Stimulated activated CD4-positive, alpha-beta T cell treated with anti-CD3 and anti-CD28 coated beads, Interleukin-12 subunit alpha, Interleukin-12 subunit beta, amount 100 ng/mL, for 48 hours (primary cell): ENCODE measurements at regions not wholly inside any gene's neighbourhood (a gene's known extent, or its start where the extent isn't known, plus 50 kb on each side); places are given as distances from the start of the nearest gene placed in this dataset.

ENCODE experiments used
- DNase-seq, 3 donors: peaks; one replicate each; pipeline ENCODE4 v3.0.0-alpha.2; 2020; ENCODE audit warnings: low read depth in 2 of 3, low spot score in 1 of 3

- DNase-seq, result no peak
These were observed 451.5 kb upstream of the FAT3 start for GRCh38 chr11:91773090-91773489.

GRCh38 chr11:91771961-91772360 is 452.7 kb upstream of the FAT3 start:
- no peak for DNase-seq

DNA sequence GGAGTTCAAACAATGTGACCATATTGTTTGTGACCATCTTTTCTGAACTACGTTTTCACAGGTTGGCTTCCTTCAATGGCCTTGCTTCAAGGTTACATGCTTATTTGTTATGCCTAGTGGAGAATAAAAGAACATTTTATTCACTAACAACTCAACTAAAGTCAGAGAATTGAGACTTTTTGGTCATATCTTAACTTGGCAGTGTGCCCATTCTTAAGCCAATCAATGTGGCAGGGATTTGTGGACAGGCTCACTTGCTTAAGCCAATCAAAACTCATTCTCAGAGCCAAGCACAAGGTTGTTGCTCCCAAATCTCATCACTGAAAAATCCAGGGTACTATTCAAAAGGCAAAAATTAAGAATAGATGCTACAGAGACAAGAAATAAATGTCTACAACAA is 455.8 kb upstream of the FAT3 start:
- DNase-seq, result no peak

- DNase-seq, result no peak
These were observed 461.3 kb upstream of the FAT3 start for GRCh38 chr11:91763331-91763730.

DNA sequence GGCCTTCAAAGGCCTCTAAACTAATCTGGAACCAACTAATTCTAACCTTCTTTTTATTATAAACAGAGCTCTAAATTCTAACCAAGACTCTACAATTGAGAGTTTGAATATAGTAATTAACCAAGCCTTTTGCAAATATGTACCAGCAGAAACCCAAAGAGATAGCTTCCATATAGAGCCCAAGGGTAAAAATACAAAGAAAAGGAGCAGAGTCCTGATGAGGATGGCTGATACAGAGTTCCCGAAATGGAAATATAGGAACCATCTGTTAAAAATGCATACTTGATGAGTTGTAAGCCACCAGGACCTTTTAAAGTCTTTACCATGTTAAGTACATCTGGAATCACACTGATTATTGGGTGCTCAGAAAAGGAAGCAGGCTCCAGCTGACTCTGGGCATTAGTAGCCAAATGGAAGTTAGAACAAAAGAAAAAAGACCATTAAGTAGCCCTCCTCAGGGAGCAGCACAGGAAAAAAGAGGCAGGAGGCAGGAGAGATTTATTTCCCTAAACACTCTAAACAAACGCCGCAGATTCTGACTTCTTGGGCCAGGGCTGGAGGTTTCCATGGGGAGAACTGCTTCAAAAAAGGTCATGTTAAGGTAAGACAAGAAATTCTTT is 463.1 kb upstream of the FAT3 start:
- DNase-seq, result no peak

DNA sequence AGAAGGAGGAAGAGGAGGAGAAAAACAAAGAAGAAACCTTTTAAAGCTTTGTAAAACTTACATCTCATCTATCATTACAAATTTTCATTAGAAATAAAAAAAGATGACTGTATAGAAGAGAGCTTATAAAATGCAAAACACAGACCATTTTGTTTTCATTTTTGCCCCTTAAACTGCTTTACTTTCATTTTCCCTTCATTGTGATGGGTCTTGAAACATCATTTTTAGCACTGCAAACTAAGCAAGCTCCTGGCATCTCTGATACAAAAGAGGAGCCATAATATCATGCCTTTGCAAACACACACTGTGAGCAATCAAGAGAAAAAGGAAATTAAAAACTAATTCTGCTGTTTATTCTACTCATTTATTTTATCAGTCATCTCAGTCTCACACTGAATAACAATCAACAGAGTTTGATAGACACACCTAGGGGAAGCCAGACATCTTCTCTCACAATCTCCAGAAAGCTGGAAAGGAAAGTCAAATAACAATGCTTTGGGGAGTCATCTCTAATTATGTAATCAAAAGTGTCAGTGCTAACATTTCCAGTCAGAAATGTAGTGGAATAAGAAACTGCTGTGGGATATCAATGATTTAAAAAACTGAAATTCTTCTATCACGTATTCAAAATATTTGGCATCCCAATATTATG is 467.7 kb upstream of the FAT3 start:
- DNase-seq, result no peak

- DNase-seq, result no peak
These were observed 468.5 kb upstream of the FAT3 start for GRCh38 chr11:91755951-91756707.

DNA sequence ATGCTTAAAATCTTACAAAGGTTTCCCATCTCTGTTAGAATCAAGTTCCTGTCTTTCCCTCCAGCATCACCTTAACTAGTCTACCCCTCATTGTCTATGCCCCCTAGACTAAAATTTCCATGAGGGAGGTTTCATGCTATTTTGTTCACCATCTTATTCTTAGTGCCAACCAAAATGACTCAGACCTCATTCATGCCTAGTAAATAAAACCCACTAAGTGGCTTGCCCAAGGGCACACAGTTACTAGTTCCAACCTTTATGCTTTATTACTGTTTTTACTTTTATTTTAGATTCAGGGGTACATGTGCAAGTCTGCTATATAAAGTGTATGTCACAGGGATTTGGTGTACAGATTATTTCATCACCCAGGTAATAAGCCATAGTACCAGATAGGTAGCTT is 469.1 kb upstream of the FAT3 start:
- no peak for DNase-seq

DNA sequence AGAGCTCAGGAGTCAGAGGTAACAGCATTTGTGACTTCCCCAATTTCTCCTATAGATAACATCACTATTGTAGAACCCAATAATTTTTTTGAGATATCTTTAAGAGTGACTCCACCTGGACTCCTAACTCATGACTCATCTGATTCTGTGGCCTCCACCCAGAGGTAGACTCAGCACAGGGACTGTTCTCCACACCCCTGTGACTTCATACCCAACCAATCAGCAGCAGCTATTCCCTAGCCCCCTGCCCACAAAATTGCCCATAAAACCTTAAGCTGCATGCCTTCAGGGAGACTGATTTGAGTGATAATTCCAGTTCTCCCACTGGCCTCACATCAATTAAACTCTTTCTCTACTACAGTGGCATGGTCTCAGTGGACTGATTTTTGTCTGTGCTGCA is 475.4 kb upstream of the FAT3 start:
- no peak for DNase-seq

DNA sequence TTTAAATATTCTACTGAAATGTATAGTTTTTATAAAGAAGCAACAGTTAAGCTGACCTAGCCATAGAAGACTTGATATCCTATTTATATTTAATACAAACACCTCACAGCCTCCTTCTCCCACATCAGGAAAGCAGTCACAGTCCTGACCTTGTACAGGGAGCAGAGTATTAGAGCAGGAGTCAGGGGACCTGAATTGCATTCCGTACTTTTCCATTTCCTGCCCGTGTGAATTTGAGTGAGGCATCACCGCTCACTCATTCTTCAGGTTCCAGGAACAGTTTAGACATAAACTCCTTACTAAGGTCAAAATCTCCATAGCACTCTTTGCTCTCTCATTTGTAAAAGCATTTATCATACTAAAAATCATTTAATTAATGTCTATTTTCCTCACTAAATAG is 482.5 kb upstream of the FAT3 start:
- DNase-seq, result no peak

DNA sequence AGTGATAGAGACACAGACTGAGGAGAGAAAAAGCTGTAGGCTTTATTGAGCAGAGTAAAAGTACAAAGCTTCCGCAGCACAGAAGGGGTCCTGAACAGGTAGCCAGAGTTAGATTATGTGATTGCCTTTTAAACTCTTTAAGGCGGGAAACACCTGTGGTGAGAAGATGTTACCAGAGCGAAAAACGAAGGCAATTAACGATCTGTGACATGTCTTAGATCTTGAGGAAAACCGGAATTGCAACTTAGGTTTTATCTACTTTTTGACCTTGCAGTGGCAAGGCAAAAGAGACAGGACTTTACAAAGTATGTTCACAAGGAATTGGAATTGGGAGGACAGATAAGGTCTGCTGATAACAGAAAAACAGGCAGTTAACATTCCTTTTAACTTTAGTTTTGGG is 493.6 kb upstream of the FAT3 start:
- no peak for DNase-seq

GRCh38 chr11:91730620-91731019 is 494.0 kb upstream of the FAT3 start:
- DNase-seq, result no peak

DNA sequence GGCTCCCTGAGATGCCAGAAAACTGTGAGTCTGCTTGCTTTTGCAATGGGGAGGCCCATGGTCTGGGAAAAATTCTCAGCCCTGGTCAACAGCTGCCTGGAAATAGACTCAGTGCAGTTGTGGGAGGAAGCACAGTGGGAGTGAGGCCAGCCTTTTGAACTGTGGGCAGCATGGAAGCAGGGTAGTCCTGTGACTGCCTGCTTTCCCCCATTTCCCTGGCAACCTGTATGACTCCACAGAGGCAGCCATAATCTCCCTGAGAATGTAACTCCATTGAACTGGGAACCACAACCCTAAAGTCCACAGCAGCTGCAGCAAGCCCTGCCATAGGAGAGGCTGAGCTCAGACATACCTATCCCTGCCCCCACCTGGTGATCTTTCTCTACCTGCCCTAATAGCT is 494.6 kb upstream of the FAT3 start:
- no peak for DNase-seq

DNA sequence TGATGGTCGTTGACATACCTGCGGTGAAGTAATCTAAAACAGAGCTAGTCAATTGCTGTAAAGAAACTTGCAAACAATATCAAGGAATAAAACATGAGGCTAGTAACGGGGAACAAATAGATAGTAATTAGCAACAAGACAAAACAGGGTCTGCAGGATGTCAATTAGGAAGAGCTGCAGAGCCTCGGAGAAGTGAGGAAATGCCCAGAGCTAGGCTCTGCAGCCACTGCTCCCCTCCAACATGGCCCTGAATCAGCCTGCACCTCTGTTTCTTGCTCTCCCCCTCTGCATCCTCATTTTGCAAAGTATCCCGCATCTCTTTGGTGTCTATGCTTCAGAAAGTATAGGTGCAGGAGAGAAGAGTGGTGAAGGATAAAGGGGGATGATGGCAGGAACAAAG is 507.4 kb upstream of the FAT3 start:
- DNase-seq, result no peak

GRCh38 chr11:91707652-91708482 is 516.8 kb upstream of the FAT3 start:
- DNase-seq, result no peak

DNA sequence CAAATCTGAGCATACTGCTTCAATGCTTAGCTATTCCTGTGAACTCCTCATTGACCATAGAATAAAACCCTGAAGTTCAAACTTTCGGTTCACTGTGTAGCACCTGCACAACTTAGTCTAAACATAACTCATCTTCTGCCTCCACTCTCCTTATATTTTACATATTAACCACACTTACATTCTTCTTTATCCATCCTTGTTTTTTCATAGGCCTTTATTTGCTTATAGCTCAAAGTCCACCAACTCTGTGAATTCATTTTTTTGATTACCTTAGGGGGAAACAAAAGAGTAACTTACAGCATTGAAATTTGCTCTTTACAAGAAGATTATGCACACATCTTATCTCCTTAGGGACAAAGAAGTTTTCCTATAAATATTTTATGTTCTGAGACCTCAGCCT is 521.6 kb upstream of the FAT3 start:
- DNase-seq, result no peak

- no peak for DNase-seq
These were observed 523.8 kb upstream of the FAT3 start for GRCh38 chr11:91700854-91701253.

- no peak for DNase-seq
These were observed 525.8 kb upstream of the FAT3 start for GRCh38 chr11:91698845-91699244.

DNA sequence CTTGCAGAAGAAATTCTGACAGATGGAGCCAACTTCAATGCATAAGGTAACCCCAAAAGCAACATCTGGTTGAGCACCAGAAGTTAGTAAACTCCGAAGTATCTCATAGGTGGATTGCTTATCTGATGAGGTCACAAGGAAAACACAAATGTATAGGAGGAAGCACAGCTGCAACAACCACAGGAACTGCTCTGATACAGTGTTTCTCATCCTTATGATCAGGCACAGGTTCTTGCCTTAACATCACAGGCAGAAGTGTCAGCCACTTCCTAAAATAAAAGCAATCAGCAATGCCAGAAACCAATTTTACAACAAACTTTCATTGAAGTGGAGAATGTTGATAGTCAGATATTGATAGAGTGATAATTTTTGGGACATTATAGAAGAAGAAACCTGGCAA is 530.3 kb upstream of the FAT3 start:
- no peak for DNase-seq

- no peak for DNase-seq
These were observed 532.7 kb upstream of the FAT3 start for GRCh38 chr11:91691872-91692271.

- DNase-seq, result no peak
These were observed 535.9 kb upstream of the FAT3 start for GRCh38 chr11:91688672-91689071.

DNA sequence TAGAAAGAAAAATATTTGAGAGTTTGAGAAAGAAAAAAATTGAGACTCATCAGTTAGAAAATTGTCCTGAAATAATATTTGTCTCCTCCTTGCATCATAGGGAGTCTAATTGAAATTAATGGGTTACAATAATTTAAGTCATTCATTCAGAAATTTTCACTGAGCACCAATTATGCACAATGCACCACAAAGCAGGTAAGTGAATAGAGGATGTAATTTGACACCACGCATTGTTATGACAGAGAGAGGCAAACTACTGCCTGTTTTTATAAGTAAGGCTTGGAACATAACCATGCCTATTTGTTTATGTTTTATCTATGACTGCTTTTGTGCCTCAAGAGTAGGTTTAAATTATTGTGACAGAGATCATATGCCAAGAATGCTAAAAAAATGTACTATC is 537.9 kb upstream of the FAT3 start:
- no peak for DNase-seq
